Fibroblast of lung (primary cell): ENCODE measurements at regions not wholly inside any gene's neighbourhood (a gene's known extent, or its start where the extent isn't known, plus 50 kb on each side); places are given as distances from the start of the nearest gene placed in this dataset.

ENCODE experiments used
- CTCF ChIP-seq, 2 donors: IDR thresholded peaks in 1 of 2; conservative IDR thresholded peaks in 1 of 2; 1 replicate in 1 of 2; 2 replicates in 1 of 2; pipeline ENCODE4 v1.5.1; 2011 to 2012; ENCODE audit warnings: low read length in 2 of 2, control low read depth in 1 of 2, inconsistent platforms in 1 of 2, low read depth in 1 of 2, mild to moderate bottlenecking in 1 of 2
- EZH2 ChIP-seq: IDR thresholded peaks from 2 replicates; pipeline ENCODE4 v1.5.1; 2012; ENCODE audit warnings: low read length, control low read depth, mild to moderate bottlenecking; ENCODE audit errors: missing control alignments

DNA sequence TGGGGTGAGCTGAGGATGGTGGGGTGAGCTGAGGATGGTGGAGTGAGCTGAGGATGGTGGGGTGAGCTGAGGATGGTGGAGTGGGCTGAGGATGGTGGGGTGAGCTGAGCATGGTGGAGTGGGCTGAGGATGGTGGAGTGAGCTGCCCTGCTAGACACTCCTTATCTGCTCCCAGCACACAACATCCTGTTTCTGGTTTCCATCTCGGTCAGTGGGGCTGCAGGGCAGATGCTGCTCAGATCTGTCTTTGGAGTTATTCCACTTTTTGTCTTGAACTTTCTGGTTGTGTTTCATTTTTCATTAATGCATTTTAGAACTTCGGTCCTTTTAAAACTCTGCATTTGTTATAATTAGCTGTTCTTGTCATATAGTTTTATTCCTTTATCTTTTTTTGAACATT lies 67.9 kb upstream of the ANTXRL start:
- TF ChIP-seq CTCF (conservative IDR thresholded peaks at IDR 0.05 in 1 of 2, IDR thresholded peaks at IDR 0.05 in 1 of 2; ENCODE audit: low read depth in 1 of 2, low read length in 2 of 2) (no peak), EZH2 (no peak)
